ENCODE measurements at regions not wholly inside any gene's neighbourhood (a gene's known extent, or its start where the extent isn't known, plus 50 kb on each side); places are given as distances from the start of the nearest gene placed in this dataset.
"Not testable (repeated sequence)": the region's sequence is repeated elsewhere in the genome, so short reads cannot be mapped to it uniquely, and the experiment has no call there.

GRCh38 chr1:209102531-209102930 is 481.0 kb upstream of the CAMK1G start:
- no peaks in the 10 kb centered on the region for H3K9me3 Mint-ChIP-seq
- ATAC-seq, result no peak
- H3K36me3 Mint-ChIP-seq, result no peaks in the 10 kb centered on the region
- DNase-seq (ENCODE audit: low spot score in 2 of 2), result no peak
- H3K27ac Mint-ChIP-seq, result no peak overlapping the region

GRCh38 chr1:209103092-209103491 is 480.4 kb upstream of the CAMK1G start:
- H3K36me3 Mint-ChIP-seq, result no peaks in the 10 kb centered on the region
- DNase-seq (ENCODE audit: low spot score in 2 of 2) (no peak), ATAC-seq (no peak)
- no peak overlapping the region for H3K27ac Mint-ChIP-seq
- H3K9me3 Mint-ChIP-seq, result no peaks in the 10 kb centered on the region

- no peak for ATAC-seq
- Mint-ChIP-seq H3K27ac (no peak overlapping the region), H3K9me3 (no peaks in the 10 kb centered on the region), H3K36me3 (no peaks in the 10 kb centered on the region)
- DNase-seq (ENCODE audit: low spot score in 2 of 2), result no peak
Observed at GRCh38 chr1:209104646-209105045, 478.9 kb upstream of the CAMK1G start.

GRCh38 chr1:209105701-209106100 is 477.8 kb upstream of the CAMK1G start:
- no peak overlapping the region for H3K27ac Mint-ChIP-seq
- ATAC-seq (no peak), DNase-seq (ENCODE audit: low spot score in 2 of 2) (no peak)
- no peaks in the 10 kb centered on the region for H3K36me3 Mint-ChIP-seq
- no peaks in the 10 kb centered on the region for H3K9me3 Mint-ChIP-seq

GRCh38 chr1:209106237-209106741 is 477.2 kb upstream of the CAMK1G start:
- no peaks in the 10 kb centered on the region for H3K9me3 Mint-ChIP-seq
- no peaks in the 10 kb centered on the region for H3K36me3 Mint-ChIP-seq
- no peak for ATAC-seq

GRCh38 chr1:209106861-209107260 is 476.7 kb upstream of the CAMK1G start:
- no peak for DNase-seq (ENCODE audit: low spot score in 2 of 2)
- Mint-ChIP-seq H3K9me3 (no peaks in the 10 kb centered on the region), H3K36me3 (no peaks in the 10 kb centered on the region), H3K27ac (no peak overlapping the region)
- ATAC-seq, result no peak

More at GRCh38 chr1:209106237-209106741, 477.2 kb upstream of the CAMK1G start:
- no peak overlapping the region for H3K27ac Mint-ChIP-seq
- no peak for DNase-seq (ENCODE audit: low spot score in 2 of 2)

- H3K27ac Mint-ChIP-seq, result no peak overlapping the region
- H3K36me3 Mint-ChIP-seq, result no peaks in the 10 kb centered on the region
- no peaks in the 10 kb centered on the region for H3K9me3 Mint-ChIP-seq
- DNase-seq (ENCODE audit: low spot score in 2 of 2) (no peak), ATAC-seq (no peak)
Observed at GRCh38 chr1:209107535-209107934, 476.0 kb upstream of the CAMK1G start.

- Mint-ChIP-seq H3K36me3 (no peaks in the 10 kb centered on the region), H3K27ac (no peak overlapping the region), H3K9me3 (no peaks in the 10 kb centered on the region)
- ATAC-seq (no peak), DNase-seq (ENCODE audit: low spot score in 2 of 2) (no peak)
Observed at GRCh38 chr1:209109001-209109785, 474.3 kb upstream of the CAMK1G start.

- no peak for ATAC-seq
- Mint-ChIP-seq H3K36me3 (no peaks in the 10 kb centered on the region), H3K9me3 (no peaks in the 10 kb centered on the region), H3K27ac (no peak overlapping the region)
- no peak for DNase-seq (ENCODE audit: low spot score in 2 of 2)
Observed at GRCh38 chr1:209113521-209113920, 470.0 kb upstream of the CAMK1G start.

- no peak for ATAC-seq
- no peak for DNase-seq (ENCODE audit: low spot score in 2 of 2)
- Mint-ChIP-seq H3K27ac (no peak overlapping the region), H3K36me3 (no peaks in the 10 kb centered on the region), H3K9me3 (no peaks in the 10 kb centered on the region)
Observed at GRCh38 chr1:209116705-209117104, 466.8 kb upstream of the CAMK1G start.

GRCh38 chr1:209123601-209124000 is 459.9 kb upstream of the CAMK1G start:
- peaks cover 0 to 10% of the 10 kb centered on the region in 2 donors for H3K9me3 Mint-ChIP-seq
- ATAC-seq (no peak), DNase-seq (ENCODE audit: low spot score in 2 of 2) (no peak)

GRCh38 chr1:209129091-209129490 is 454.4 kb upstream of the CAMK1G start:
- H3K9me3 Mint-ChIP-seq, result peaks cover 4 to 12% of the 10 kb centered on the region in 2 donors
- ATAC-seq; H3K27ac Mint-ChIP-seq; DNase-seq (ENCODE audit: low spot score in 2 of 2); H3K36me3 Mint-ChIP-seq: not testable (repeated sequence)

More at GRCh38 chr1:209123601-209124000, 459.9 kb upstream of the CAMK1G start:
- H3K36me3 Mint-ChIP-seq, result no peaks in the 10 kb centered on the region
- H3K27ac Mint-ChIP-seq, result no peak overlapping the region

- Mint-ChIP-seq H3K9me3 (peaks cover 4 to 15% of the 10 kb centered on the region in 2 donors), H3K27ac (no peak overlapping the region), H3K36me3 (peaks cover 0 to 5% of the 10 kb centered on the region in 2 donors)
- ATAC-seq (no peak), DNase-seq (ENCODE audit: low spot score in 2 of 2) (no peak)
Observed at GRCh38 chr1:209130886-209131285, 452.6 kb upstream of the CAMK1G start.

GRCh38 chr1:209132736-209133467 is 450.6 kb upstream of the CAMK1G start:
- no peak overlapping the region for H3K27ac Mint-ChIP-seq
- peaks cover 0 to 5% of the 10 kb centered on the region in 2 donors for H3K36me3 Mint-ChIP-seq
- H3K9me3 Mint-ChIP-seq, result peaks cover 4 to 5% of the 10 kb centered on the region in 2 donors
- ATAC-seq, result no peak
- no peak for DNase-seq (ENCODE audit: low spot score in 2 of 2)

- ATAC-seq, result no peak
- Mint-ChIP-seq H3K36me3 (peaks cover 0 to 5% of the 10 kb centered on the region in 2 donors), H3K9me3 (peaks cover 4 to 5% of the 10 kb centered on the region in 2 donors)
Observed at GRCh38 chr1:209134001-209134400, 449.5 kb upstream of the CAMK1G start.

GRCh38 chr1:209143916-209144315 is 439.6 kb upstream of the CAMK1G start:
- DNase-seq (ENCODE audit: low spot score in 2 of 2) (no peak), ATAC-seq (no peak)
- no peaks in the 10 kb centered on the region for H3K36me3 Mint-ChIP-seq
- peaks cover 0 to 9% of the 10 kb centered on the region in 2 donors for H3K9me3 Mint-ChIP-seq
- no peak overlapping the region for H3K27ac Mint-ChIP-seq

More at GRCh38 chr1:209134001-209134400, 449.5 kb upstream of the CAMK1G start:
- H3K27ac Mint-ChIP-seq, result no peak overlapping the region
- no peak for DNase-seq (ENCODE audit: low spot score in 2 of 2)

- DNase-seq (ENCODE audit: low spot score in 2 of 2), result no peak
- ATAC-seq, result no peak
- Mint-ChIP-seq H3K27ac (no peak overlapping the region), H3K9me3 (peaks cover 3 to 4% of the 10 kb centered on the region in 2 donors), H3K36me3 (no peaks in the 10 kb centered on the region)
Observed at GRCh38 chr1:209150114-209150513, 433.4 kb upstream of the CAMK1G start.

Data from activated naive CD4-positive, alpha-beta T cell treated with anti-CD3 and anti-CD28 coated beads, Interleukin-2, amount 50 U/mL, for 72 hours (primary cell).